SJSA1 (cell line): ENCODE measurements at regions not wholly inside any gene's neighbourhood (a gene's known extent, or its start where the extent isn't known, plus 50 kb on each side); places are given as distances from the start of the nearest gene placed in this dataset.

ENCODE experiments used
- DNase-seq, 2 experiments: peaks; one replicate each; pipeline ENCODE4 v3.0.0-alpha.2; 2015 to 2020; ENCODE audit warnings: low spot score in 2 of 2, low read depth in 1 of 2
- H3K27ac ChIP-seq: fragments of 250-450 bp; sonication (Bioruptor Pico); 2 replicates; pipeline ENCODE4 v1.5.1; 2020; ENCODE audit warnings: mild to moderate bottlenecking, moderate library complexity
- H3K27me3 ChIP-seq: fragments of 250-450 bp; sonication (Bioruptor Pico); replicated peaks from 2 replicates; pipeline ENCODE4 v1.5.1; 2020; ENCODE audit warnings: mild to moderate bottlenecking, moderate library complexity
- H3K36me3 ChIP-seq: fragments of 250-450 bp; sonication (Bioruptor Pico); 2 replicates; pipeline ENCODE4 v1.5.1; 2020; ENCODE audit warnings: mild to moderate bottlenecking
- H3K4me1 ChIP-seq: fragments of 250-450 bp; sonication (Bioruptor Pico); replicated peaks from 2 replicates; pipeline ENCODE4 v1.6.1; 2021; ENCODE audit warnings: mild to moderate bottlenecking
- H3K4me3 ChIP-seq: fragments of 250-450 bp; sonication (Bioruptor Pico); 2 replicates; pipeline ENCODE4 v1.5.1; 2020; ENCODE audit warnings: mild to moderate bottlenecking
- H3K9me3 ChIP-seq: fragments of 250-450 bp; sonication (Bioruptor Pico); replicated peaks from 2 replicates; pipeline ENCODE4 v1.5.1; 2020; ENCODE audit warnings: mild to moderate bottlenecking

GRCh38 chr10:133035952-133036351, 51.8 kb upstream of the ADGRA1 start:
- no peaks in the 10 kb centered on the region for H3K4me1 ChIP-seq
- H3K9me3 ChIP-seq = no peaks in the 10 kb centered on the region
- H3K36me3 ChIP-seq = no peaks in the 10 kb centered on the region
- H3K27ac ChIP-seq = no peak overlapping the region
- no peak overlapping the region for H3K4me3 ChIP-seq
- peaks cover 62% of the 10 kb centered on the region for H3K27me3 ChIP-seq
- DNase-seq = no peak

GRCh38 chr10:133034762-133035161, 53.0 kb upstream of the ADGRA1 start:
- Histone ChIP-seq H3K4me3 (no peak overlapping the region), H3K27me3 (peaks cover 66% of the 10 kb centered on the region), H3K36me3 (no peaks in the 10 kb centered on the region), H3K27ac (no peak overlapping the region), H3K4me1 (no peaks in the 10 kb centered on the region), H3K9me3 (no peaks in the 10 kb centered on the region)
- no peak for DNase-seq

- DNase-seq = no peak
- Histone ChIP-seq H3K4me3 (no peak overlapping the region), H3K27me3 (peaks cover 59% of the 10 kb centered on the region), H3K36me3 (no peaks in the 10 kb centered on the region), H3K9me3 (no peaks in the 10 kb centered on the region), H3K27ac (no peak overlapping the region), H3K4me1 (no peaks in the 10 kb centered on the region)
These were observed 53.6 kb upstream of the ADGRA1 start for GRCh38 chr10:133034092-133034491.

- no peaks in the 10 kb centered on the region for H3K9me3 ChIP-seq
- no peak for DNase-seq
- H3K27me3 ChIP-seq = peaks cover 59% of the 10 kb centered on the region
- H3K36me3 ChIP-seq = no peaks in the 10 kb centered on the region
- H3K4me3 ChIP-seq = no peak overlapping the region
- no peaks in the 10 kb centered on the region for H3K4me1 ChIP-seq
- no peak overlapping the region for H3K27ac ChIP-seq
These were observed 54.0 kb upstream of the ADGRA1 start for GRCh38 chr10:133033742-133034048.

- no peak for DNase-seq
- Histone ChIP-seq H3K27me3 (peaks cover 54% of the 10 kb centered on the region), H3K27ac (no peak overlapping the region), H3K4me1 (no peaks in the 10 kb centered on the region), H3K36me3 (no peaks in the 10 kb centered on the region), H3K9me3 (no peaks in the 10 kb centered on the region), H3K4me3 (no peak overlapping the region)
These were observed 54.6 kb upstream of the ADGRA1 start for GRCh38 chr10:133032976-133033741.

- DNase-seq = no peak
- H3K9me3 ChIP-seq = no peaks in the 10 kb centered on the region
- H3K27ac ChIP-seq = no peak overlapping the region
- H3K27me3 ChIP-seq = peaks cover 50% of the 10 kb centered on the region
- H3K4me3 ChIP-seq = no peak overlapping the region
- H3K36me3 ChIP-seq = no peaks in the 10 kb centered on the region
- no peaks in the 10 kb centered on the region for H3K4me1 ChIP-seq
These were observed 55.5 kb upstream of the ADGRA1 start for GRCh38 chr10:133032231-133032630.

DNA sequence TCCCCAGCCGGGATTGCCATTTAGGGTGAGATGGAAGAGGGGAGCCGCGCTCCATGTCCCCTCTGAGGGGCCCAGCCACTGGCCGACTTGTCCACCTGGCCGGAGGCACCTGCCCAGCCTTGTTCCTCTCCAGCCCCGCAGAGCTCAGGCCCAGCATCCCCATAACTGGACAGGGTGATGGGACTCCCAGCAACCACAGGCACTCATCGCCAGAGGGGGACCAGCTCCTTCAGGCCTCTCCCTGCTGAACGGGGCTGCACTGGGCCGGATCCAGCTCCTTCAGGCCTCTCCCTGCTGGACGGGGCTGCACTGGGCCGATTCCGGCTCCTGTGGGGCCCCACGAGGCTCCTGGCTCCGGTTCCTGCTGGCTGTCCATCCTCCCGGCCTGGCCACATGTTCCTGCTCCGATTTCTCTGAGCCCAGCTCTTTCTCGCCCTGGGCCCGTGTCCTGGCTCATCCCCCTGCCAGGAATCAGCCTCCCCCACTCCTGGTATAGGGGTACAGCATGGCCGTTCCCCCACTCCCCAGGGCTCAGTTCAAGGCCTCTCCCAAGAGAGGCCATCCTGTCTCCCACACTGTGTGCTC, 56.1 kb upstream of the ADGRA1 start:
- no peak overlapping the region for H3K27ac ChIP-seq
- peaks cover 50% of the 10 kb centered on the region for H3K27me3 ChIP-seq
- DNase-seq = no peak
- H3K9me3 ChIP-seq = no peaks in the 10 kb centered on the region
- no peaks in the 10 kb centered on the region for H3K36me3 ChIP-seq
- H3K4me3 ChIP-seq = no peak overlapping the region
- no peaks in the 10 kb centered on the region for H3K4me1 ChIP-seq

DNA sequence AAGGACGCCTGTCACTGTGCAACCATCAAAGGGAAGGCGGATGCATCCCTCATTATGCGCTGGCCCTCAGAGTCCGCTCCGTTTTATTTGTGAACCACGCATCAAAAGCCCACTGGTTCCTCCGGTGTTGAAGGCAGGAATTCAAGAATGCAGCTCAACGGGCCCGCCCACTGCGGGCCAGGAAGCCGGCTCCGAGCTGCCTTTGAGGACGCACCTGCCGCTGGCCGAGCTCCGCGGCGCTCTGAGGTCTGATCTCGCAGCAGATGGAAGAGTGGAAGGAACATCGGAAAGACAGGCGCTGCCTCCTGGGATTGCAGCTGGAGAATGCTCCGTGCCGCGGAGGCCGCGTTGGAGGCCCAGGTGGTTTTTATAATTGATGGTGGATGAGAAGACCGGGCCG, 56.9 kb upstream of the ADGRA1 start:
- Histone ChIP-seq H3K27me3 (peaks cover 49% of the 10 kb centered on the region), H3K4me1 (no peaks in the 10 kb centered on the region), H3K4me3 (no peak overlapping the region), H3K27ac (no peak overlapping the region), H3K36me3 (no peaks in the 10 kb centered on the region), H3K9me3 (no peaks in the 10 kb centered on the region)
- DNase-seq = no peak

- no peaks in the 10 kb centered on the region for H3K4me1 ChIP-seq
- H3K27ac ChIP-seq = no peak overlapping the region
- no peaks in the 10 kb centered on the region for H3K9me3 ChIP-seq
- H3K36me3 ChIP-seq = no peaks in the 10 kb centered on the region
- H3K27me3 ChIP-seq = peaks cover 48% of the 10 kb centered on the region
- no peak overlapping the region for H3K4me3 ChIP-seq
- no peak for DNase-seq
These were observed 57.6 kb upstream of the ADGRA1 start for GRCh38 chr10:133030126-133030525.

GRCh38 chr10:133028956-133029355, 58.8 kb upstream of the ADGRA1 start:
- Histone ChIP-seq H3K4me1 (no peaks in the 10 kb centered on the region), H3K27me3 (peaks cover 49% of the 10 kb centered on the region), H3K27ac (no peak overlapping the region), H3K9me3 (no peaks in the 10 kb centered on the region), H3K36me3 (no peaks in the 10 kb centered on the region), H3K4me3 (no peak overlapping the region)
- DNase-seq = no peak

- Histone ChIP-seq H3K27ac (no peak overlapping the region), H3K27me3 (peaks cover 51% of the 10 kb centered on the region), H3K36me3 (no peaks in the 10 kb centered on the region), H3K4me1 (no peaks in the 10 kb centered on the region), H3K9me3 (no peaks in the 10 kb centered on the region), H3K4me3 (no peak overlapping the region)
- no peak for DNase-seq
These were observed 59.6 kb upstream of the ADGRA1 start for GRCh38 chr10:133028158-133028557.

- no peaks in the 10 kb centered on the region for H3K9me3 ChIP-seq
- no peak overlapping the region for H3K27ac ChIP-seq
- no peak for DNase-seq
- no peak overlapping the region for H3K4me3 ChIP-seq
- no peaks in the 10 kb centered on the region for H3K36me3 ChIP-seq
- H3K4me1 ChIP-seq = no peaks in the 10 kb centered on the region
- peaks cover 56% of the 10 kb centered on the region for H3K27me3 ChIP-seq
These were observed 60.2 kb upstream of the ADGRA1 start for GRCh38 chr10:133027482-133027881.

GRCh38 chr10:133026726-133027395, 60.9 kb upstream of the ADGRA1 start:
- Histone ChIP-seq H3K27me3 (peaks cover 58% of the 10 kb centered on the region), H3K27ac (no peak overlapping the region), H3K9me3 (no peaks in the 10 kb centered on the region), H3K4me3 (no peak overlapping the region), H3K36me3 (no peaks in the 10 kb centered on the region), H3K4me1 (no peaks in the 10 kb centered on the region)
- DNase-seq = no peak

DNA sequence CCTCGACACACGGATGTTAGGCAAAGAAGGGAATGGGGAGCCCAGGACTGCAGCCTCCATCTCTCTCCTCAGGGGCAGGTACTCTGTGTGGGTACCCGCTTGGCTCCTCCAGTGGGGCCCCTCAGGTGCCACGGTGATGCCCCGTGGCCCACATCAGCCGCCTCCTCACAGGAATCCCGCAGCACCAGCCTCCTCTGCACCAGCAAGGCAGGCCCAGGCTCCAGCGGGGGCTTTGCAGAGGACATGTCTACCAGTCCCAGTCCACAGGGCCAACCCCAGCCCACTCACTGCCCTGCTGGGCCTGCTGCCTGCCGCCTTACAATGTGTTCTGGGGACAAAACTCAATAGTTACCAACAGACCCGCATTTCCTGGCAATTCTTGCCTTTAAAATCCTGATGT, 61.6 kb upstream of the ADGRA1 start:
- Histone ChIP-seq H3K27me3 (peaks cover 52% of the 10 kb centered on the region), H3K36me3 (no peaks in the 10 kb centered on the region), H3K27ac (no peak overlapping the region), H3K4me1 (no peaks in the 10 kb centered on the region), H3K9me3 (no peaks in the 10 kb centered on the region), H3K4me3 (no peak overlapping the region)
- DNase-seq = no peak
